SU-DHL-6 (cell line): ENCODE measurements at regions not wholly inside any gene's neighbourhood (a gene's known extent, or its start where the extent isn't known, plus 50 kb on each side); places are given as distances from the start of the nearest gene placed in this dataset.

Experiments
- H2AFZ ChIP-seq: fragments of 200-600 bp; sonication (generic); 2 replicates; pipeline ENCODE4 v1.6.1; 2014; ENCODE audit warnings: low read depth, mild to moderate bottlenecking, moderate library complexity, mixed read lengths, antibody characterized with exemption, low read length; ENCODE audit not compliant: severe bottlenecking
- H3F3A ChIP-seq: fragments of 200-600 bp; shearing (Covaris generic); 2 replicates; pipeline ENCODE4 v1.6.0; 2016; ENCODE audit warnings: antibody characterized with exemption, mild to moderate bottlenecking; ENCODE audit not compliant: insufficient read depth
- H3K27ac ChIP-seq: fragments of 200-600 bp; sonication (generic); 2 replicates; pipeline ENCODE4 v1.5.1; 2016; ENCODE audit warnings: low read depth, mild to moderate bottlenecking, low read length, moderate library complexity, mixed read lengths
- H3K27me3 ChIP-seq: fragments of 200-600 bp; sonication (generic), shearing (Covaris generic); 2 replicates; pipeline ENCODE4 v1.6.0; 2014; ENCODE audit warnings: mild to moderate bottlenecking, low read length
- H3K36me3 ChIP-seq: fragments of 200-600 bp; sonication (generic); 2 replicates; pipeline ENCODE4 v1.6.1; 2014; ENCODE audit warnings: mild to moderate bottlenecking, low read length, mixed read lengths
- H3K4me2 ChIP-seq: fragments of 300-600, 200-600 bp; shearing (Covaris generic), sonication (generic); 2 replicates; pipeline ENCODE4 v1.6.0; 2014; ENCODE audit warnings: low read length, low read depth, mild to moderate bottlenecking; ENCODE audit not compliant: poor library complexity, severe bottlenecking
- H3K4me3 ChIP-seq: fragments of 200-600 bp; sonication (generic); 2 replicates; pipeline ENCODE4 v1.5.1; 2014; ENCODE audit warnings: antibody characterized with exemption, low read length, mild to moderate bottlenecking, mixed read lengths; ENCODE audit not compliant: insufficient read depth, poor library complexity, severe bottlenecking
- H3K79me2 ChIP-seq: fragments of 200-600 bp; sonication (generic); 2 replicates; pipeline ENCODE4 v1.6.1; 2014; ENCODE audit warnings: mild to moderate bottlenecking, low read length, moderate library complexity; ENCODE audit not compliant: insufficient read depth
- H3K9ac ChIP-seq: fragments of 200-600 bp; sonication (generic); 2 replicates; pipeline ENCODE4 v1.7.0; 2014; ENCODE audit warnings: mild to moderate bottlenecking, low read length
- H3K9me2 ChIP-seq: fragments of 200-600 bp; sonication (generic); replicated peaks from 2 replicates; pipeline ENCODE4 v1.6.1; 2014; ENCODE audit warnings: low read length; ENCODE audit not compliant: insufficient read depth
- H3K9me3 ChIP-seq: fragments of 200-600 bp; sonication (generic); 2 replicates; pipeline ENCODE4 v1.6.1; 2014; ENCODE audit warnings: low read length, mixed read lengths; ENCODE audit not compliant: insufficient read depth
- H4K20me1 ChIP-seq: fragments of 200-600 bp; sonication (generic); 2 replicates; pipeline ENCODE4 v1.6.1; 2014; ENCODE audit warnings: low read depth, mild to moderate bottlenecking, antibody characterized with exemption, low read length, moderate library complexity, mixed read lengths
- CTCF ChIP-seq: fragments of 200-600 bp; sonication (generic); IDR thresholded peaks from one replicate; pipeline ENCODE4 v1.5.1; 2017; ENCODE audit warnings: antibody characterized with exemption, mild to moderate bottlenecking, low read length, moderate library complexity; ENCODE audit not compliant: insufficient read depth, poor library complexity, severe bottlenecking
- EZH2phosphoT487 ChIP-seq: fragments of 200-600 bp; sonication (generic), shearing (Covaris generic); conservative IDR thresholded peaks from 2 replicates; pipeline ENCODE4 v1.6.1; 2018; ENCODE audit warnings: mild to moderate bottlenecking, antibody characterized with exemption, low read length, moderate library complexity, mixed read lengths

- Histone ChIP-seq H3K27me3 (no peaks in the 10 kb centered on the region), H3K9me2 (no peaks in the 10 kb centered on the region), H3F3A (no peaks in the 10 kb centered on the region), H4K20me1 (no peaks in the 10 kb centered on the region), H3K9me3 (no peaks in the 10 kb centered on the region), H3K27ac (no peak overlapping the region), H3K36me3 (no peaks in the 10 kb centered on the region), H3K79me2 (no peaks in the 10 kb centered on the region), H3K9ac (no peak overlapping the region), H3K4me2 (no peak overlapping the region), H3K4me3 (no peak overlapping the region), H2AFZ (no peak overlapping the region)
- TF ChIP-seq CTCF = no peak
- no peak for TF ChIP-seq EZH2phosphoT487
These were observed 366.3 kb downstream of the RPS6KC1 start for GRCh38 chr1:213417225-213417820.

- Histone ChIP-seq H3K27ac (no peak overlapping the region), H4K20me1 (no peaks in the 10 kb centered on the region), H3K36me3 (no peaks in the 10 kb centered on the region), H3K9ac (no peak overlapping the region), H3F3A (no peaks in the 10 kb centered on the region), H3K4me3 (no peak overlapping the region), H3K4me2 (no peak overlapping the region), H3K79me2 (no peaks in the 10 kb centered on the region), H3K9me2 (no peaks in the 10 kb centered on the region), H2AFZ (no peak overlapping the region), H3K9me3 (no peaks in the 10 kb centered on the region), H3K27me3 (no peaks in the 10 kb centered on the region)
- TF ChIP-seq CTCF = no peak
- TF ChIP-seq EZH2phosphoT487 = no peak
These were observed 366.8 kb downstream of the RPS6KC1 start for GRCh38 chr1:213417846-213418245.

- Histone ChIP-seq H3F3A (no peaks in the 10 kb centered on the region), H3K27me3 (no peaks in the 10 kb centered on the region), H3K4me2 (no peak overlapping the region), H4K20me1 (no peaks in the 10 kb centered on the region), H3K9me3 (no peaks in the 10 kb centered on the region), H3K36me3 (no peaks in the 10 kb centered on the region), H3K9ac (no peak overlapping the region), H3K9me2 (no peaks in the 10 kb centered on the region), H2AFZ (no peak overlapping the region), H3K4me3 (no peak overlapping the region), H3K79me2 (no peaks in the 10 kb centered on the region), H3K27ac (no peak overlapping the region)
- no peak for TF ChIP-seq CTCF
- no peak for TF ChIP-seq EZH2phosphoT487
These were observed 367.4 kb downstream of the RPS6KC1 start for GRCh38 chr1:213418268-213419071.
